ENCODE measurements at regions not wholly inside any gene's neighbourhood (a gene's known extent, or its start where the extent isn't known, plus 50 kb on each side); places are given as distances from the start of the nearest gene placed in this dataset.

DNA sequence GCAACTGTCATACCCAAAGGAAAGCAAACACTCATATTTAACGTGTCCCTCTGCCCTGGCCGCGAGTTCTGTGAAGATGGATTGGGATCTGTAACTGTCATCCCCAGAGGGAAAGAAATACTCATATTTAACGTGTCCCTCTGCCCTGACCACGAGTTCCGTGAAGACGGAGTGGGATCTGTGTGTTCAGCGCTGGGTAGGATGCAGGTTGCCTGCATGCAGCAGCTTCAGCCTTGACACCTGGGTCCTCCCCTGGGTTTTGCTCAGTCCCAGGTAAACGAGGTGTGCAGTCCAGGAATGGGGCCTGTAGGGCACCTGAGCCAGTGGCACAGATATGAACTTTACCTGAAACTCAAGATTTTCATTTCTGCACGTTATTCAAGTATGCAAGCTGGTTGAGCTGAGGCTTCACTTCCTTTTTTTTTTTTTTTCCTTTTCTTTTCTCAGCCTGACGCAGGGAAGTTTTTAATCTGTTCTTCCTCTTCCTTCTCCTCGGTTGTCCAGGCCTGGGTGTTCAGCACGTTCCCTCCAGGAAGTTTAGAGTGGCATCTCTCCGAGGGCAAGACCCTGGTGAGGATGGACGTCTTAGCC lies 159.0 kb upstream of the SHH start:
- no peaks in the 10 kb centered on the region for H4K20me1 ChIP-seq (ENCODE audit: insufficient read depth, low read length)
- no peak overlapping the region for H2AFZ ChIP-seq (ENCODE audit: low read length)
- no peaks in the 10 kb centered on the region for H3K4me1 ChIP-seq (ENCODE audit: insufficient read depth, low read length)
- no peaks in the 10 kb centered on the region for H3K79me2 ChIP-seq (ENCODE audit: insufficient read depth, low read length)
- H3K9me3 ChIP-seq (ENCODE audit: low read depth, low read length): no peaks in the 10 kb centered on the region
- H3K4me3 ChIP-seq (ENCODE audit: insufficient read depth, low read length): no peak overlapping the region
- no peak for DNase-seq (ENCODE audit: insufficient read length, low spot score, missing footprints)
- no peaks in the 10 kb centered on the region for H3K36me3 ChIP-seq (ENCODE audit: insufficient read depth, low read length)
- no peaks in the 10 kb centered on the region for H3K27me3 ChIP-seq (ENCODE audit: insufficient read depth, low read length)
- no peak overlapping the region for H3K27ac ChIP-seq (ENCODE audit: low read depth, low read length)
- no peak overlapping the region for H3K4me2 ChIP-seq (ENCODE audit: insufficient read depth, low read length)
- TF ChIP-seq, protein P1, sequence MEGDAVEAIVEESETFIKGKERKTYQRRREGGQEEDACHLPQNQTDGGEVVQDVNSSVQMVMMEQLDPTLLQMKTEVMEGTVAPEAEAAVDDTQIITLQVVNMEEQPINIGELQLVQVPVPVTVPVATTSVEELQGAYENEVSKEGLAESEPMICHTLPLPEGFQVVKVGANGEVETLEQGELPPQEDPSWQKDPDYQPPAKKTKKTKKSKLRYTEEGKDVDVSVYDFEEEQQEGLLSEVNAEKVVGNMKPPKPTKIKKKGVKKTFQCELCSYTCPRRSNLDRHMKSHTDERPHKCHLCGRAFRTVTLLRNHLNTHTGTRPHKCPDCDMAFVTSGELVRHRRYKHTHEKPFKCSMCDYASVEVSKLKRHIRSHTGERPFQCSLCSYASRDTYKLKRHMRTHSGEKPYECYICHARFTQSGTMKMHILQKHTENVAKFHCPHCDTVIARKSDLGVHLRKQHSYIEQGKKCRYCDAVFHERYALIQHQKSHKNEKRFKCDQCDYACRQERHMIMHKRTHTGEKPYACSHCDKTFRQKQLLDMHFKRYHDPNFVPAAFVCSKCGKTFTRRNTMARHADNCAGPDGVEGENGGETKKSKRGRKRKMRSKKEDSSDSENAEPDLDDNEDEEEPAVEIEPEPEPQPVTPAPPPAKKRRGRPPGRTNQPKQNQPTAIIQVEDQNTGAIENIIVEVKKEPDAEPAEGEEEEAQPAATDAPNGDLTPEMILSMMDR (IDR thresholded peaks at IDR 0.05; ENCODE audit: extremely low read depth, low read depth, low read length): no peak

DNA sequence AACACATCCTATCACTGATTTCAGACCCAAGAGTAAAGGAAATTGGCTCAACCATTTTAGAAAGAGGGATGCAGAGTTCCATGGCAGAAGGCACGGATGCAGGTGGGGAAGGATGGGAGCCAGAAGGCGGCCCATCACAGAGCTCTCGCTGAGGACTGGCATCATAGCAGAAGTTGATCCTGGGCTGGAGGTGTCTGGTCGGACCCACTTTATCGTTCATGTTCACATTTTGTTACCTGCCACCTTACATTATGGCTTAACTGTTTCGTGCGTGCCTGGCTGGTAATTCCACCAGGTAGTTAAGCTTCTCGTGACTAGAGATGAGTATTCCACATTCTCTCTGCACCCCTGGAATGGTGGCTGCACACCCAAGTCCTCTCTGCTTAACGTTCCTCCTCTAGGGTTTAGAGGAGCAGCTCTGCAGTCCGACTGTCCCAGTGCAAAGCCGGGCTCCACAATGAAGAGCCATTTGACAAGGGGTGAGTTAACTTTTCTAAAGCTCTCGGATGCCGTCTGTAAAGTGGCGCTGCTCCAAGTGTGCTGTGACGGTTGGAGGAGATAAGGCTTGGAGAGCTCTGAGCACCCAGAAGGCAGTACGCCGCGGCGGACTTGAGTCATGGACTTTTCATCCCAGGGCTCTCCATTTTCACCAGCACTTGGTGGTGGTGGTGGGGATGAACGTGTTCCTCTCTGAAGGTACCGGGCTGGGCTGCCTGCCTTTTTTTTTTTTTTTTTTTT lies 157.1 kb upstream of the SHH start:
- H3K4me3 ChIP-seq (ENCODE audit: insufficient read depth, low read length): no peak overlapping the region
- no peaks in the 10 kb centered on the region for H3K27me3 ChIP-seq (ENCODE audit: insufficient read depth, low read length)
- no peaks in the 10 kb centered on the region for H3K79me2 ChIP-seq (ENCODE audit: insufficient read depth, low read length)
- H3K4me1 ChIP-seq (ENCODE audit: insufficient read depth, low read length): no peaks in the 10 kb centered on the region
- H3K4me2 ChIP-seq (ENCODE audit: insufficient read depth, low read length): no peak overlapping the region
- H3K27ac ChIP-seq (ENCODE audit: low read depth, low read length): no peak overlapping the region
- H3K9me3 ChIP-seq (ENCODE audit: low read depth, low read length): no peaks in the 10 kb centered on the region
- no peaks in the 10 kb centered on the region for H3K36me3 ChIP-seq (ENCODE audit: insufficient read depth, low read length)
- no peak overlapping the region for H2AFZ ChIP-seq (ENCODE audit: low read length)
- DNase-seq (ENCODE audit: insufficient read length, low spot score, missing footprints): no peak
- TF ChIP-seq, protein P1 (IDR thresholded peaks at IDR 0.05; ENCODE audit: extremely low read depth, low read depth, low read length): no peak
- H4K20me1 ChIP-seq (ENCODE audit: insufficient read depth, low read length): no peaks in the 10 kb centered on the region

DNA sequence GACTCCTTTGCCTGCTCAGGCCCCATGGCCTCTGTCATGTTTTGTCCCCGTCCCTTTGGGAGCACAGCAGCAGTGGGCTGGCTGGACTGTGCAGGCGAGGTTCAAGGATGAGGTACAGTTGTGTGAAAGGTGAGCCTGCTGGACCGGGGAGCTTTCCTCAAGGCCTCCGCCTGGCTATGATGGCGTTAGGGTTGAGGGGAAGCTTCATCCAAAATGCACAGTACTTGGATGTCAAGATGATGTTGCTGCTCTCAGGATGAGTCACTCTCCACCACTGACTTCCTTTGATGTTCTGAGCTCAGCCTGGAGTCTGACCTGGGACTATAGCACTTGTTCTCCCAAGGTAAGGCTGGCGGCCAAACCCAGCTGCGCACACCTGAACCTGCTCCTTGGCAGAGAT lies 152.7 kb upstream of the SHH start:
- DNase-seq (ENCODE audit: insufficient read length, low spot score, missing footprints): no peak
- H3K27me3 ChIP-seq (ENCODE audit: insufficient read depth, low read length): no peaks in the 10 kb centered on the region

DNA sequence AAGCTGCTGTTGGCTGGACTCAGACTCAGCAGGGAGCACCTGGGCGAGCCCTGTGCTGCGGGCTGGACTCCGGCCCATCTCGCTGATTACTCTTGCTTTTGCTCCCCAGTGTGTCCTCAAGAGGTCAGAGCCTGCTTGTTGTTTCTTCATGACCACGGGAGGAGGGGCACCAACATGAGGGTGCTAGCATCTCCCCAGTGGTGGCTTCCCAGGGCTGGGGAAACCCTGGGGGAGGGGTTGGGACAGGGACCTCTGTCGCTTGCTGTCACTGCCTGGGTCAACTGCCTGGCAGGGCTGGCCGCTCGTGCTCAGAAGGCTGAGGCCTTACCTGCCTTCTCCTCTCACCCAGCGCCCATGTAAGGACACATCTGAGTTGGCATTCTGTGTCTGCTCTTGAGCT lies 152.3 kb upstream of the SHH start:
- Histone ChIP-seq H3K79me2 (ENCODE audit: insufficient read depth, low read length) (no peaks in the 10 kb centered on the region), H3K4me3 (ENCODE audit: insufficient read depth, low read length) (no peak overlapping the region), H3K4me2 (ENCODE audit: insufficient read depth, low read length) (no peak overlapping the region), H3K27me3 (ENCODE audit: insufficient read depth, low read length) (no peaks in the 10 kb centered on the region), H3K36me3 (ENCODE audit: insufficient read depth, low read length) (no peaks in the 10 kb centered on the region), H2AFZ (ENCODE audit: low read length) (no peak overlapping the region), H3K27ac (ENCODE audit: low read depth, low read length) (no peak overlapping the region), H3K4me1 (ENCODE audit: insufficient read depth, low read length) (no peaks in the 10 kb centered on the region), H4K20me1 (ENCODE audit: insufficient read depth, low read length) (no peaks in the 10 kb centered on the region), H3K9me3 (ENCODE audit: low read depth, low read length) (no peaks in the 10 kb centered on the region)
- TF ChIP-seq, protein P1 (IDR thresholded peaks at IDR 0.05; ENCODE audit: extremely low read depth, low read depth, low read length): no peak
- DNase-seq (ENCODE audit: insufficient read length, low spot score, missing footprints): no peak

More for the DNA sequence above, 152.7 kb upstream of the SHH start:
- no peaks in the 10 kb centered on the region for H3K79me2 ChIP-seq (ENCODE audit: insufficient read depth, low read length)
- H3K9me3 ChIP-seq (ENCODE audit: low read depth, low read length): no peaks in the 10 kb centered on the region
- no peaks in the 10 kb centered on the region for H3K36me3 ChIP-seq (ENCODE audit: insufficient read depth, low read length)
- H4K20me1 ChIP-seq (ENCODE audit: insufficient read depth, low read length): no peaks in the 10 kb centered on the region
- no peak overlapping the region for H3K4me2 ChIP-seq (ENCODE audit: insufficient read depth, low read length)
- no peak overlapping the region for H3K4me3 ChIP-seq (ENCODE audit: insufficient read depth, low read length)
- TF ChIP-seq, protein P1 (IDR thresholded peaks at IDR 0.05; ENCODE audit: extremely low read depth, low read depth, low read length): no peak
- H3K27ac ChIP-seq (ENCODE audit: low read depth, low read length): no peak overlapping the region
- no peak overlapping the region for H2AFZ ChIP-seq (ENCODE audit: low read length)
- no peaks in the 10 kb centered on the region for H3K4me1 ChIP-seq (ENCODE audit: insufficient read depth, low read length)

Measured in osteoblast (primary cell).